Thymus (tissue), 11 donors: ENCODE measurements at regions not wholly inside any gene's neighbourhood (a gene's known extent, or its start where the extent isn't known, plus 50 kb on each side); places are given as distances from the start of the nearest gene placed in this dataset.
"Not testable (repeated sequence)": the region's sequence is repeated elsewhere in the genome, so short reads cannot be mapped to it uniquely, and the experiment has no call there.

Experiments used
- DNase-seq, 9 donors: peaks; one replicate each; pipeline ENCODE4 v3.0.0-alpha.2; 2013; ENCODE audit warnings: low spot score in 9 of 9, low read depth in 6 of 9, missing footprints in 1 of 9
- H3K27ac ChIP-seq, 2 donors: one replicate each; pipeline ENCODE4 v1.5.1; 2013; ENCODE audit warnings: control low read depth in 1 of 2, low read depth in 1 of 2, low read length in 1 of 2, mild to moderate bottlenecking in 1 of 2, moderate library complexity in 1 of 2
- H3K27me3 ChIP-seq, 2 donors: one replicate each; pipeline ENCODE4 v1.5.1; 2013; ENCODE audit warnings: low read length in 1 of 2; ENCODE audit not compliant: control insufficient read depth in 2 of 2, insufficient read depth in 1 of 2
- H3K36me3 ChIP-seq, 2 donors: one replicate each; pipeline ENCODE4 v1.5.1; 2013; ENCODE audit warnings: low read length in 1 of 2, mild to moderate bottlenecking in 1 of 2, moderate library complexity in 1 of 2; ENCODE audit not compliant: control insufficient read depth in 2 of 2, insufficient read depth in 2 of 2
- H3K4me1 ChIP-seq, 2 donors: one replicate each; pipeline ENCODE4 v1.5.1; 2013; ENCODE audit warnings: low read length in 2 of 2; ENCODE audit not compliant: control insufficient read depth in 2 of 2, insufficient read depth in 2 of 2
- H3K4me3 ChIP-seq, 2 donors: one replicate each; pipeline ENCODE4 v1.5.1; 2013; ENCODE audit warnings: low read length in 2 of 2, control low read depth in 1 of 2, mild to moderate bottlenecking in 1 of 2
- H3K9me3 ChIP-seq, 2 donors: one replicate each; pipeline ENCODE4 v1.5.1; 2013; ENCODE audit warnings: low read length in 1 of 2, mild to moderate bottlenecking in 1 of 2; ENCODE audit not compliant: control insufficient read depth in 2 of 2, insufficient read depth in 1 of 2
- WGBS: extraction: QIAGEN DNeasy Blood & Tissue Kit; methylation state at CpG from one replicate; pipeline ENCODE4 v1.1.7; 2013; 5-methylcytosine and 5-hydroxymethylcytosine counted together
- donor health status: healthy.

GRCh38 chr19:30978639-30979038, 370.6 kb downstream of the TSHZ3 start:
- Histone ChIP-seq H3K4me1 (no peaks in the 10 kb centered on the region), H3K27me3 (no peaks in the 10 kb centered on the region), H3K4me3 (no peak overlapping the region), H3K36me3 (no peaks in the 10 kb centered on the region), H3K9me3 (no peaks in the 10 kb centered on the region), H3K27ac (no peak overlapping the region)
- WGBS, result 56% methylated on average over 4 of the region's 4 CpGs
- no peak for DNase-seq

- H3K9me3 ChIP-seq, result peaks cover 0 to 2% of the 10 kb centered on the region in 2 donors
- no peaks in the 10 kb centered on the region for H3K36me3 ChIP-seq
- no peaks in the 10 kb centered on the region for H3K4me1 ChIP-seq
- no peak overlapping the region for H3K4me3 ChIP-seq
- 98% methylated on average over 2 of the region's 2 CpGs for WGBS
- no peaks in the 10 kb centered on the region for H3K27me3 ChIP-seq
- DNase-seq, result no peak
- H3K27ac ChIP-seq, result no peak overlapping the region
Observed at GRCh38 chr19:30969591-30969990, 379.6 kb downstream of the TSHZ3 start.

DNA sequence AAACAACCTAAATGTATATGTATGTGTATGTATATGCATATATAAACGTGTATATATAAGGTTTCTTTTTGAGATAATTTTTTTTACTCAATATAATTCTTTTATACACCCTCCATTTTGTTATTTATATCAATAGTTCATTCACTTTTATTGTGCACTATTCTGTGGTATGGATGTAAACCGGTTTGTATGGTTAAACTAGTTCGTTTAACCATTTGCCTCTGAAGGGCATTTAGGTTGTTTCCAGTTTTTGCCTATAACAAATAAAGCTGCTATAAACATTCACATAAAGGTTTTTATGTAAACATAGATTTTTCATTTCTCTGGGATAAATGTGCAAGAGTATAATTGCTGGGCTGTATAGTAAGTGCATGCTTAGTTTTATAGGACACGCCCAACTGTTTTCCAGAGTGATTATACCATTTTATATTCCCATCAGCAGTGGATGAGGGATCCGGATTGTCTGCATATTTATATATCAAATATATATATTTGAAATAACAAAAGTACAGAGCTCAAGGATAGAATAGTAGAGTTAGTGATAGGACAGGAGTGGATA, 380.3 kb downstream of the TSHZ3 start:
- H3K27me3 ChIP-seq, result no peaks in the 10 kb centered on the region
- H3K36me3 ChIP-seq, result no peaks in the 10 kb centered on the region
- H3K9me3 ChIP-seq, result peaks cover 0 to 5% of the 10 kb centered on the region in 2 donors
- no peak overlapping the region for H3K4me3 ChIP-seq
- H3K4me1 ChIP-seq, result no peaks in the 10 kb centered on the region
- DNase-seq, result no peak
- H3K27ac ChIP-seq, result no peak overlapping the region
- 94% methylated on average over 5 of the region's 5 CpGs for WGBS

DNA sequence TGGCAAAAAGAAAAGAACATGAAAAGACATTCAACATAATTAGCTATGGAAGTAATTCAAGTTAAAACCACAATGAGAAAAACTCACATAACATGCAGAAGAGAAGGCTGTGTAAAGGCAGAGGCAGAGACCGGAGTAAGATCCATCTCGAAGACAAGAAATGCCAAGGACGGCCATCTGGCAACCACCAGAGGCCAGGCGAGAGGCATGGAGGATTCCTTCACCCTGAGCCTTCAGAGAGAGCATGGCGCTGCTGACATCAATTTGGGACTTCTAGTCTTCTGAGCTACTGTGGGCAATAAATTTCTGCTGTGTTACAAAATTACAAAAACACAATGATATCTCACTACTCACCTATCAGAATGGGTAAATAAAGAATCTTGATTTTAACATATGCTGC, 381.0 kb downstream of the TSHZ3 start:
- 96% methylated on average over 5 of the region's 5 CpGs for WGBS

GRCh38 chr19:30966486-30966885, 382.8 kb downstream of the TSHZ3 start:
- WGBS, result 74% methylated on average over 4 of the region's 4 CpGs

More for the DNA sequence above, 381.0 kb downstream of the TSHZ3 start:
- no peak overlapping the region for H3K27ac ChIP-seq
- H3K4me3 ChIP-seq, result no peak overlapping the region
- no peak for DNase-seq
- H3K27me3 ChIP-seq, result no peaks in the 10 kb centered on the region
- H3K9me3 ChIP-seq, result peaks cover 0 to 5% of the 10 kb centered on the region in 2 donors
- no peaks in the 10 kb centered on the region for H3K36me3 ChIP-seq
- H3K4me1 ChIP-seq, result no peaks in the 10 kb centered on the region

DNA sequence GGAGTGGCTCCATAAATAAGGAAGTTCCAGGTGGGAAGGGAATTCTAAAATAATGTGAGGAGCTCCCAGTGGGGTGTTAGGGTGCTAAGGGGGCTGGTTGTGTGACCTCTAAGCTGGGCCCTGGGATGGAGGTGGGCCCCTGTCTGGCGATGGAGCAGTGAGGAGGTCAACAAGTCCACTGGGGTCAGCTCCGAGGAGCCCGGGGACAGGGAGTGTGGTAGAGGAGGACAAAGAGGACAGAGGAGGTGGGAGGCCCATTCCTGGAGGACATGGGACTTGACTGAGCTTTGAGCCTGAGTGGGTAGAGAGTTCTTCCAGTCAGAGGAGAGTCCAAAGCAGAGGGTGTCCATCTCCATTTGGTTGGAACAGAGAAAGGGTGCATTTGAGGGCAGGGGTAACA, 390.2 kb downstream of the TSHZ3 start:
- 96% methylated on average over 3 of the region's 3 CpGs for WGBS
- no peaks in the 10 kb centered on the region for H3K9me3 ChIP-seq
- H3K27me3 ChIP-seq, result no peaks in the 10 kb centered on the region
- H3K27ac ChIP-seq, result no peak overlapping the region
- DNase-seq, result no peak
- no peaks in the 10 kb centered on the region for H3K36me3 ChIP-seq
- H3K4me1 ChIP-seq, result no peaks in the 10 kb centered on the region
- no peak overlapping the region for H3K4me3 ChIP-seq

More at GRCh38 chr19:30966486-30966885, 382.8 kb downstream of the TSHZ3 start:
- Histone ChIP-seq H3K27ac (no peak overlapping the region), H3K9me3 (peaks cover 0 to 5% of the 10 kb centered on the region in 2 donors), H3K36me3 (no peaks in the 10 kb centered on the region), H3K4me3 (no peak overlapping the region), H3K4me1 (no peaks in the 10 kb centered on the region), H3K27me3 (no peaks in the 10 kb centered on the region)
- no peak for DNase-seq

DNA sequence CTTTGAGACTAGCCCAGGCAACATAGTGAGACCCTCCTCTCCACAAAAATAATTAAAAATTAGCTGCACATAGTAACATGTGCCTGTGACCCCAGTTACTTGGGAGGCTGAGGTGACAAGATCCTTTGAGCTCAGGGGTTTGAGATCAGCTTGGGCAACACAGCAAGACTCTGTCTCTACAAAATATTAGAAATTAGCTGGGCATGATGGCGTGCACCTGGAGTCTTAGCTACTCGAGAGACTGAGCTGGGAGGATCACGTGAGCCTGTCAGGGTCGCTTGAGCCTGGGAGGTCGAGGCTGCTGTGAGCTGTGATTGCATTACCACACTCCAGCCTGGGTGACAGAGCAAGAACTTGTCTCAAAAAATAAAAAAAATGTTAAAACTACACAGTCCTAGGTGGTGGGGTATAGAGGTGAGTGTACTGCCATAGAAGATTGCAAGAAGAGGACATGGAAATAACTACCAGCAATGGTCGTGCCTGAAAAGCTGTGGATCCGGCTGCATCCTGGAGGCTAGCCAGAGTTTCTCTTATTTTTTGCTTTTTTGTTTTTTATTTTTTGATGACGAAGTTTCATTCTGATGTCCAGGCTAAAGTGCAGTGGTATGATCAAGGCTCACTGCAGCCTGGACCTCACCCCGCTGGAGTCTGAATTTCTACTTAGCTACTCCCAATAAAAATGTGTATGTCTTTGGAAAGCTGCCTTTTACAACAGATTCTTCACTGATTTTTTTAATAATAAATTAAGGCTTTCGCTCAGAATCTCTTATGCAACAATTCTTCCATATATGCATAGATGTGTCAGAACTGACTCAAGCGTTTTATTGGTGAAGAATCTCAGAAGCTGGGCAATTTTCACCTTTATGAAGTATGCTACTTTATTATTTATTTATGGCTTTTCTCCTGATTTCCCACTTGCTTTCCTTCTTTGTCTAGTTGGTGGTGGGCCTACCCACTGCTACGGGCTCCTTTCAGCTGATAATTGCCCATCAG, 393.8 kb downstream of the TSHZ3 start:
- 93% methylated on average over 12 of the region's 12 CpGs for WGBS
- DNase-seq, result no peak
- Histone ChIP-seq H3K4me1 (no peaks in the 10 kb centered on the region), H3K4me3 (no peak overlapping the region), H3K27me3 (no peaks in the 10 kb centered on the region), H3K9me3 (no peaks in the 10 kb centered on the region), H3K27ac (no peak overlapping the region), H3K36me3 (no peaks in the 10 kb centered on the region)

DNA sequence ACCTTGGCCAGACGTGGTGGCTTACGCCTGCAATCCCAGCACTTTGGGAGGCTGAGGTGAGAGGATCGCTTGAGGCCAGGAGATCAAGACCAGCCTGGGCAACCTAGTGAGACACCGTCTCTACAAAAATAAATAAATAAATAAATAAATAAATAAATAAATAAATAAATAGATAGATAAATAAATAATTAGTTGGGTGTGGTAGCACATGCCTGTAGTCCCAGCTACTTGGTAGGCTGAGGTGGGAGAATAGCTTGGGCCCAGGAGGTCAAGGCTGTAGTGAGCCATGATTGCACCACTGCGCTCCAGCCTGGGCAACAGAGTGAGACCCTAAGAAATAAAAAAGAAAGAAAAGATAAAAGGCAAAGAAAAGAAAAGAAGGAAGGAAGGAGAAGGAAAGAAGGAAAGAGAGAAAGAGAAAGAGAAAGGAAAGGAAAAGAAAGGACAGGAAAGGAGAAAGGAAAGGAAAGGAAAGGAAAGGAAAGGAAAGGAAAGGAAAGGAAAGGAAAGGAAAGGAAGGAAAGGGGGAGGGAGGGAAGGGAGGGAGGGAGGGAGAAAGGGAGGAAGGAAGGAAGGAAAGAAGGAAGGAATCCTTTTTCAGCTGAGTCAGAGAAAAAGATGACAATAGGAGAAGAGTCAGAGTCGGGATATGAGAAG, 404.8 kb downstream of the TSHZ3 start:
- not testable (repeated sequence) for H3K36me3 ChIP-seq, H3K27me3 ChIP-seq, H3K4me3 ChIP-seq, H3K4me1 ChIP-seq, DNase-seq, H3K9me3 ChIP-seq, H3K27ac ChIP-seq
- 92% methylated on average over 6 of the region's 6 CpGs for WGBS
